IPS DF 6.9 (cell line): ENCODE measurements at regions not wholly inside any gene's neighbourhood (a gene's known extent, or its start where the extent isn't known, plus 50 kb on each side); places are given as distances from the start of the nearest gene placed in this dataset.
"Not testable (repeated sequence)": the region's sequence is repeated elsewhere in the genome, so short reads cannot be mapped to it uniquely, and the experiment has no call there.

Source experiments
- DNase-seq: peaks from one replicate; pipeline ENCODE4 v3.0.0-alpha.2; 2013; ENCODE audit warnings: low read depth, low spot score
- H3K27ac ChIP-seq: one replicate; pipeline ENCODE4 v1.5.1; 2013; ENCODE audit warnings: low read length, control low read depth
- H3K27me3 ChIP-seq: 2 replicates; pipeline ENCODE4 v1.6.1; 2013; ENCODE audit warnings: mild to moderate bottlenecking, low read length; ENCODE audit not compliant: control insufficient read depth, insufficient read depth
- H3K36me3 ChIP-seq: 2 replicates; pipeline ENCODE4 v1.6.1; 2013; ENCODE audit warnings: low read length; ENCODE audit not compliant: control insufficient read depth, insufficient read depth
- H3K4me1 ChIP-seq: 2 replicates; pipeline ENCODE4 v1.6.1; 2013; ENCODE audit warnings: low read length; ENCODE audit not compliant: control insufficient read depth, insufficient read depth
- H3K4me3 ChIP-seq: 2 replicates; pipeline ENCODE4 v1.5.1; 2013; ENCODE audit warnings: mild to moderate bottlenecking, low read length
- H3K9me3 ChIP-seq: 2 replicates; pipeline ENCODE4 v1.6.1; 2013; ENCODE audit warnings: low read length, inconsistent platforms; ENCODE audit not compliant: control insufficient read depth, insufficient read depth
- WGBS: extraction: QIAGEN DNeasy Blood & Tissue Kit; methylation state at CpG from one replicate; pipeline ENCODE4 v1.1.7; 2013; ENCODE audit warnings: mixed read lengths, missing lambda C conversion rate; ENCODE audit not compliant: insufficient read length, insufficient coverage; 5-methylcytosine and 5-hydroxymethylcytosine counted together

DNA sequence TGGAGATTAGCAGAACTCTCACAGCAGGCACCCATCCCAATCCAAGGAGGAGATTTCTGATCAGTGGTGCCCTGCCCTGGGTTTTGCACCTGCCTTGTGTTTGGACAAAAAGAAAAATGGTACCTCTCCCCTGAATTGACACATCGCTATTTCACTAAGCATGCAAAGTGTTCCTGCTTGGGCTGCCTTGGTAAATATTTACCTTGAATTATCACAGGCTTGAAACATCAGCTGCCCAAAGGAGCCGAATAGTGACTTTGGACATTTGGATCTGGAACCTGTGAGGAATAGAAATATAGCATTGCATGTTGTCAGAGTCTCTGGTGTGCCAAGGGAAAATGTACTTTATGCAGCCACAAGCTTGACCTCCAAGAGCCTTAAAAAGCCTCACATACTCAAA, 926.4 kb upstream of the FANCL start:
- no peaks in the 10 kb centered on the region for H3K27me3 ChIP-seq
- H3K4me1 ChIP-seq: no peaks in the 10 kb centered on the region
- DNase-seq: no peak
- no peak overlapping the region for H3K4me3 ChIP-seq
- H3K36me3 ChIP-seq: no peaks in the 10 kb centered on the region
- H3K9me3 ChIP-seq: no peaks in the 10 kb centered on the region
- WGBS: no CpG with 5 or more reads among the region's 2 CpGs
- H3K27ac ChIP-seq: no peak overlapping the region

DNA sequence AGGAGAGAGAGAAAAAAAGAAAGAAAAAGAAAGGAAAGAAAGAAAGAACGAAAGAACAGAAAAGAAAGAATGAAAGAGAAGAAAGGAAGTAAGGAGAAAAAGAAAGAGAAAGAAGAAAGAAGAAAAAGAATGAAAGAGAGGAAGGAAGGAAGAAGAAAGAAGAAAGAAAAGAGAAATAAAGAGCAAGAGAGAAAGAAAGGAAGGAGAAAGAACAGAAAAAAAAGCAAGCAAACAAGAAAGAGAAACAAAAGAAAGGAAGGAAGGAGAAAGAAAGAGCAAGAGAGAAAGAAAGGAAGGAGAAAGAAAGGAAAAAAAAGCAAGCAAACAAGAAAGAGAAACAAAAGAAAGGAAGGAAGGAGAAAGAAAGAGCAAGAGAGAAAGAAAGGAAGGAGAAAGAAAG, 916.8 kb upstream of the FANCL start:
- WGBS: no CpG with 5 or more reads among the region's 1 CpG
- not testable (repeated sequence) for H3K9me3 ChIP-seq, H3K4me3 ChIP-seq, H3K4me1 ChIP-seq, DNase-seq, H3K36me3 ChIP-seq, H3K27me3 ChIP-seq, H3K27ac ChIP-seq

DNA sequence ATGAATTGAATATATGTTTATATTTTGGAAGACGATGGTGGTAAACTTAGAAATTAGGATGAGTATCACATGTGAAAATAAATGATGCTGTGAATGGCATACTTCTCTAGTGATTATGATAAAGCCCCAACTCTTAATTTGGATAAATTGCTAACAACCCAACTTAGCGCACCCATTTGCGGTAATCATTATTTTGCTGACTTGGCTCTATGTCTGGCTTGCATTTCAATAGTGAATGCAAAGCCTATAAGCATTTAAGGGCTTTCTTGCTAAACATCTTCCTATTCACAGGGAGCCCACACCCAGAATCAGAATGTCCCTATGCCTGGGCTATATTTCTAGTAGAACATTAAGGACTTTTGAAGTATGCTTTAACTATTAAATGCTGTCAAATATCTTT, 910.7 kb upstream of the FANCL start:
- 100% methylated on average over 1 of the region's 3 CpGs for WGBS
- H3K9me3 ChIP-seq: no peaks in the 10 kb centered on the region
- no peak for DNase-seq
- H3K27ac ChIP-seq: no peak overlapping the region
- H3K27me3 ChIP-seq: no peaks in the 10 kb centered on the region
- H3K4me3 ChIP-seq: no peak overlapping the region
- H3K4me1 ChIP-seq: no peaks in the 10 kb centered on the region
- H3K36me3 ChIP-seq: no peaks in the 10 kb centered on the region

DNA sequence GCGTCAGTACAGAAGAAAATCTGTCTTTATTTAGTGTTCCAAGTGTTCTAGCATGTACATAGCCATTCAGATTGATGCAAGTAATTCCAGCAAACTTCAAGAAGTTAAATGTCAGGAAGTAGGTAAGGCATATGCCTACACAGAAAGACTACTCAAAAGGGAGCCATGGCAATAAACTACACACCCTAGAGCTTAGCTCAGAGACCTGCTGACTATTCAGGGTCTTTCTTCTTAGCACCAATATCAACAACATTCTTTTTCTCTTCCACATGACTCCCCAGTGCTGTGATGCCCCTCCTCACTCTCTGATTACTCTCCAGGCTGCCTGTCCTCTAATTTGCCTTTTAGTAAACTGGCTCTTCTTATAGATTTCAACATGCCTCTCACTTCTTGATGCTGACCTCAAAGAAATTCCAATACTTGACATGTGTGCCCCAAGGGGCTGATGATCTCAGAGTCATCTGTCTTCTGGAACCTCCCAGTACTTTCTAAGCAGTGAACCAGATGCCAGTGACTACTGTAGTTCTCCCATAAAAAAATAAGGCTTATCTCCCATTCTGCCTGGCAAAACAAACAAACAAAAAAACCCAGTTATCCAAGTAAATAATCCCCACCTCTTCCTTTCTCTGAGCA, 909.2 kb upstream of the FANCL start:
- no peak overlapping the region for H3K4me3 ChIP-seq
- H3K36me3 ChIP-seq: no peaks in the 10 kb centered on the region
- no peaks in the 10 kb centered on the region for H3K9me3 ChIP-seq
- no peak for DNase-seq
- H3K4me1 ChIP-seq: no peaks in the 10 kb centered on the region
- no CpG with 5 or more reads among the region's 1 CpG for WGBS
- H3K27ac ChIP-seq: no peak overlapping the region
- H3K27me3 ChIP-seq: no peaks in the 10 kb centered on the region

DNA sequence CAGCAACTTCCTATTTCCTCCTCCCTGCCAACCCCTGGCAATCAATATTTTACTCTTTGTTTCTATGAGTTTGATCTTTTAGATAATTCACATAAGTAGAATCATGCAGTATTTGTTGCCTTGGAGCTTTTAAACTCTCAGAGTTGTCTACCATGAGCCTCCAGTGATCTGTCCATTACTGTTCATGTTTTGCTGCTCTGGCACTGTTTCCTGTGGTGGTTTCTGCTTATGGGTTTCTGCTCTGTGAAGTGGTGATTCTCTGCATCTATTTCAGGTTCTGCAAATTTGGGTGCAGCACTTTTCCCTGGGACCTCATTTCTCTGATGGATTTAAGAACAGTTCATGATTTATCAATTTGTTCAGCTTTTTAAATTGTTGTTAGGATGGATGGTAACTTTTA, 908.1 kb upstream of the FANCL start:
- Histone ChIP-seq H3K9me3 (no peaks in the 10 kb centered on the region), H3K27ac (no peak overlapping the region), H3K4me1 (no peaks in the 10 kb centered on the region), H3K36me3 (no peaks in the 10 kb centered on the region), H3K27me3 (no peaks in the 10 kb centered on the region), H3K4me3 (no peak overlapping the region)
- DNase-seq: no peak

DNA sequence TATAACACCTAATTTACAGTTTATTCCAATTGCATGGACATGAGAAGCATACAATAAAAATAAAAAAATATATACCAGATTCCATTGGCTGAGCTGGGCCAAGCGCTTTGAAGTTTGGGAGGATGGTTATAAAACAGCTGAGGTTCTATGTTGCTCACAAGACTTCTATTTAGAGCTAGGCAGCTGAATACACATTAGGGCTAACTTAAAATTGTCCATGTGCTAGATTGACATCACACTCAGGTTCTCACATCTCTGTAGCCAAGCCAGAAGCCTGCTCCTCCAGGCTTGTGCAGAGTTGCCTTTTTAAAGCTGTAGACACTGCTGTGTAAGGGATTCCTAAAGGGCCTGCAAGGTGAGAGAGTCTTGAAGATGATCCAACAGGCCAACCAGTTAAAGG, 871.1 kb upstream of the FANCL start:
- no peak for DNase-seq
- Histone ChIP-seq H3K27ac (no peak overlapping the region), H3K4me1 (no peaks in the 10 kb centered on the region), H3K4me3 (no peak overlapping the region), H3K9me3 (no peaks in the 10 kb centered on the region), H3K36me3 (no peaks in the 10 kb centered on the region), H3K27me3 (no peaks in the 10 kb centered on the region)
- WGBS: no CpG with 5 or more reads among the region's 1 CpG

DNA sequence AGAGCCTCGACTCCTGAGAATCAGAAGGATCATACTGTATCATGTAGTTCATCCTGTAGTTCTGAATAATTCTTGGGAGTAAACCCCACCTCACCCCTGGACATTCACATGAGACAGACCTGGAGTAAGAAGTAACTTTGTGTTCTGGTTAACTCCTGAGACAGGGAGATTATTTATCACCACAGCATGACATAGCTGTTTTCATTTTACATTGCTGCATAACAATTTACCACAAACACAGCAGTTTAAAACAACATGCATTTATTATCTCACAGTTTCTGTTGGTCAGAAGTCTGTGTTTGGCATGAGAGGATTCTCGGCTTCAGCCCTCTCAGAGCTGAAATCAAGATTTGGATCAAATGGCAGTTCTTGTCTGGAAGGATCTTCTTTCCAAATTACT, 855.8 kb upstream of the FANCL start:
- no CpG with 5 or more reads among the region's 2 CpGs for WGBS
- no peak overlapping the region for H3K27ac ChIP-seq
- H3K4me1 ChIP-seq: no peaks in the 10 kb centered on the region
- H3K4me3 ChIP-seq: no peak overlapping the region
- peaks cover 1% of the 10 kb centered on the region for H3K9me3 ChIP-seq
- no peaks in the 10 kb centered on the region for H3K27me3 ChIP-seq
- no peak for DNase-seq
- H3K36me3 ChIP-seq: no peaks in the 10 kb centered on the region; the same call in 1 of the 2 replicates

DNA sequence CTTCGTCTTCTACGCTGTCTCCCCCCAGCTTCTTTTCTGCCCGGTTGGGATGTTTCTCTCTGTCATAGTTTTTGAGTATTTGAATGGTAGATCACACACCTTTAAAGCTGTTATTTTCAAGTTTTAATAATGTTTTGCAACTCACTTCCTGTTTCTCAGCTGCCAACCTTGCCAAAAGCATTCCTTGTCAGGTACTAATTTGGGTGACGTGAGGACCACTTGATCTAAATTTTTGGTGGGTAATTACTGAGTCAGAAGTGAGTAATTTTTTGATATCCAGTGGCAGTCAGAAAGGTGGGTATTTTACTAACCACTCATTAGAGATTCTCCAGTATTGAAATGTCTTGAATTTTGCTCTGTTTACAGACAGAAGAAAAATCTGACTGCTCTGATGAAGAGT, 852.4 kb upstream of the FANCL start:
- no peaks in the 10 kb centered on the region for H3K4me1 ChIP-seq
- H3K27ac ChIP-seq: no peak overlapping the region
- no peak overlapping the region for H3K4me3 ChIP-seq
- no CpG with 5 or more reads among the region's 4 CpGs for WGBS
- no peak for DNase-seq
- no peaks in the 10 kb centered on the region for H3K27me3 ChIP-seq
- no peaks in the 10 kb centered on the region; the same call in 1 of the 2 replicates for H3K36me3 ChIP-seq
- H3K9me3 ChIP-seq: peaks cover 1% of the 10 kb centered on the region

DNA sequence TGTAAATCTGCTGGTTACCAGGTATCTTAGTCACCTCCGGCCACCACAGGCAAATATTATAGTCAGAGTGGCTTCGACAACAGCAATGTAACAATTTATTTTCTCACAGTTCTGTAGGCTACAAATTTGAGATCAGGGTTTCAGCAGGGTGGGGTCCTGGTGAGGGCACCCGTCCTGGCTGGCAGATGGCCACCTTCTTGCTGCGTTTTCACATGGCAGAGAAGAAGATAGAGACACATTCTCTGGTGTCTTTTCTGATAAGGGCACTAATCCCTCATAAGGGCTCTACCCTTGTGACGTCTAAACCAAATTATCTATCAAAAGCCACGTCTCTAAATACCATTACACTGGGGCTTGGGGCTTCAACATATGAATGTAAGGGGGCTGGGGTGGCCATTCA, 843.2 kb upstream of the FANCL start:
- H3K4me1 ChIP-seq: no peaks in the 10 kb centered on the region
- no CpG with 5 or more reads among the region's 6 CpGs for WGBS
- no peak for DNase-seq
- no peaks in the 10 kb centered on the region for H3K36me3 ChIP-seq
- no peak overlapping the region for H3K27ac ChIP-seq
- no peaks in the 10 kb centered on the region for H3K27me3 ChIP-seq
- H3K9me3 ChIP-seq: no peaks in the 10 kb centered on the region
- no peak overlapping the region for H3K4me3 ChIP-seq

DNA sequence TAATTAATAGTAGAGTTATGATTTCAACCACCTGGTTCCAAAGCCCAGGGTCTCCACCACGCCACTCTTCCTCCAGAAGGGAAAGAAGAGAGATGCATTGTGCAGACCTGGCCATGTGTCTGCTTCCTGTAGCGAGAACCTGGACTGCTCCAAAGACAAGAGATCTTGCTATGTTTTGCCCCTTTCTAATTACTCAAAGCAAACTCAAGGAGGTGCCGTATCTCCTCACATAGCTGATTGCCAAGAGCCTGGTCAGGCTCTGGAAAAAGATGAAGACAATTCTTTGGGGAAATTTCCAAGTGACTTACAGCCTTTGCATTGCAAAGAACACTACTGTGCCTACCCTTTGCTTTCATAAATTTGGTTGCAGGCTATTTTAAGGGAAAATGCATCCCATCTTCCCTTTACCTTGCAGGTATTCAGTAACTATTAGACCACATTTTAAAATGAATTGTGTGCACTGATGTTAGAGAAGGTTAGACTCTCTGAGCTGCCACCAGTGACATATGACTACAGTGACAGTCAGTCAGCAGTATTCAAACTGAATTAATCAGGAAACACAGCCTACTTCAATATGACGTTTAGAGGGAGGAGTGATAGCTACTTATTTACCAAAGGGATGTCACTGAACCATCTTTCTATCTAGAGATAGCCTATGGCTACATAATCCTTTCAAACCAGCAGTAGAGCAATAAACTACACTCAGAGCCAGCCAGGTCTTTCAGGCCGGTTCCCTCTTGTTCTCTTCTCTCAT, 842.1 kb upstream of the FANCL start:
- no peaks in the 10 kb centered on the region for H3K27me3 ChIP-seq
- no peak overlapping the region for H3K4me3 ChIP-seq
- no peaks in the 10 kb centered on the region for H3K36me3 ChIP-seq
- no peaks in the 10 kb centered on the region for H3K9me3 ChIP-seq
- no CpG with 5 or more reads among the region's 5 CpGs for WGBS
- peak; percentile 1 for DNase-seq
- H3K27ac ChIP-seq: no peak overlapping the region
- no peaks in the 10 kb centered on the region for H3K4me1 ChIP-seq

DNA sequence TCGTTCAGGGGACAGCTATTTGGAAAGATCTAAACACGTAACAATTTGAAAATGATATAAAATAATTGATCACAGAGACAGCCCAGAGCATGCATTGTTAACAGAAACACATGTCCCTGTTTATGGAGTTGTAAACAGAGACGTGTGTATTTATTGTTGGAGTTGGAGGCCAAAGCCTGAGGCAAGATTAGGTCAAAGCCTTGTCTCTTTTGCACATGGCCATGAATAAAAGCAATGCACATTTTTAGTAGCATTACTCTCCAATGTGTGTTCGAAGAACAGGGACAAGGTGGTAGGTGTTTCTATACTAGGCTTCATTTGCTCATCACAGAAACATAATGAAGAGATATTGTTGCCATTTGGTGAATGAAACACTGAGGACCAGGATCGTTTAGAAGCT, 841.5 kb upstream of the FANCL start:
- WGBS: no CpG with 5 or more reads among the region's 5 CpGs
- H3K27ac ChIP-seq: no peak overlapping the region
- no peak for DNase-seq
- no peaks in the 10 kb centered on the region for H3K36me3 ChIP-seq
- no peak overlapping the region for H3K4me3 ChIP-seq
- no peaks in the 10 kb centered on the region for H3K4me1 ChIP-seq
- no peaks in the 10 kb centered on the region for H3K27me3 ChIP-seq
- no peaks in the 10 kb centered on the region for H3K9me3 ChIP-seq
